ENCODE measurements at regions not wholly inside any gene's neighbourhood (a gene's known extent, or its start where the extent isn't known, plus 50 kb on each side); places are given as distances from the start of the nearest gene placed in this dataset.
"Not testable (repeated sequence)": the region's sequence is repeated elsewhere in the genome, so short reads cannot be mapped to it uniquely, and the experiment has no call there.

GRCh38 chr12:75754698-75755097, 243.3 kb upstream of the KRR1 start:
- ATAC-seq = no peak
- intact Hi-C loops (cut with DNase I, micrococcal nuclease) = no loop called here
- no peak for DNase-seq

GRCh38 chr12:75754141-75754540, 242.7 kb upstream of the KRR1 start:
- DNase-seq = no peak
- intact Hi-C loops (cut with DNase I, micrococcal nuclease) = no loop called here
- ATAC-seq = no peak

GRCh38 chr12:75751769-75752471, 240.5 kb upstream of the KRR1 start:
- DNase-seq (no peak), ATAC-seq (no peak)
- intact Hi-C loops (cut with DNase I, micrococcal nuclease) = no loop called here

GRCh38 chr12:75750716-75751306, 239.4 kb upstream of the KRR1 start:
- ATAC-seq (no peak), DNase-seq (no peak)
- intact Hi-C loops (cut with DNase I, micrococcal nuclease) = no loop called here

DNA sequence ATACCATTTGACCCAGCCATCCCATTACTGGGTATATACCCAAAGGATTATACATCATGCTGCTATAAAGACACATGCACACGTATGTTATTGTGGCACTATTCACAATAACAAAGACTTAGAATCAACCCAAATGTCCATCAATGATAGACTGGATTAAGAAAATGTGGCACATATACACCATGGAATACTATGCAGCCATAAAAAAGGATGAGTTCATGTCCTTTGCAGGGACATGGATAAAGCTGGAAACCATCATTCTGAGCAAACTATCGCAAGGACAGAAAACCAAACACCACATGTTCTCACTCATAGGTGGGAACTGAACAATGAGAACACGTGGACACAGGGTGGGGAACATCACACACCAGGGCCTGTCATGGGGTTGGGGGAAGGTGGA, 237.6 kb upstream of the KRR1 start:
- intact Hi-C loops (cut with DNase I, micrococcal nuclease); ATAC-seq; DNase-seq: not testable (repeated sequence)

GRCh38 chr12:75748136-75748535, 236.7 kb upstream of the KRR1 start:
- DNase-seq = no peak
- ATAC-seq = no peak
- intact Hi-C loops (cut with DNase I, micrococcal nuclease) = no loop called here

DNA sequence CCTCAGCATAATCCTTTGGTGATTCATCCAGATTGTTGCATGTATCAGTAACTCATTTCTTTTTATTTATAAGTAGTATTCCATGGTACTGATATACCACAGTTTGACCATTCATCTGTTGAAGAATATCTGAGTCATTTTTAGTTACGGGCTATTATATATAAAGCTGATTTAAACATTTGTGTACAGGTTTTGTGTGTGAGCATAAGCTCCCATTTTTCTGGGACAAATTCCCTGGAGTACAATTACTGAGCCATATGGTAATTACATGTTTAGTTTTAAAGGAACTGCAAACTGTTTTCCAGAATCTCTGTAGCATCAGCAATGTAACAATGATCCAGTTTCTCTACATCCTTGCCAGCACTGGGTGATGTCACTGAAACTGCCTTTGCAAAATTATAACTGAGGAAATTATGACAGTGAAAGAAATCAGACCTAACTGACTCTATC, 236.2 kb upstream of the KRR1 start:
- intact Hi-C loops (cut with DNase I, micrococcal nuclease) = no loop called here
- DNase-seq (no peak), ATAC-seq (no peak)

- DNase-seq = no peak
- ATAC-seq = no peak
- intact Hi-C loops (cut with DNase I, micrococcal nuclease) = no loop called here
Measured at GRCh38 chr12:75746621-75747020, 235.2 kb upstream of the KRR1 start.

GRCh38 chr12:75744607-75745256, 233.3 kb upstream of the KRR1 start:
- no peak for DNase-seq
- intact Hi-C loops (cut with DNase I, micrococcal nuclease) = no loop called here
- no peak for ATAC-seq

GRCh38 chr12:75742961-75743360, 231.6 kb upstream of the KRR1 start:
- DNase-seq (no peak), ATAC-seq (no peak)
- intact Hi-C loops (cut with DNase I, micrococcal nuclease) = no loop called here

- intact Hi-C loops (cut with DNase I, micrococcal nuclease) = no loop called here
- ATAC-seq (no peak), DNase-seq (no peak)
Measured at GRCh38 chr12:75742048-75742447, 230.6 kb upstream of the KRR1 start.

DNA sequence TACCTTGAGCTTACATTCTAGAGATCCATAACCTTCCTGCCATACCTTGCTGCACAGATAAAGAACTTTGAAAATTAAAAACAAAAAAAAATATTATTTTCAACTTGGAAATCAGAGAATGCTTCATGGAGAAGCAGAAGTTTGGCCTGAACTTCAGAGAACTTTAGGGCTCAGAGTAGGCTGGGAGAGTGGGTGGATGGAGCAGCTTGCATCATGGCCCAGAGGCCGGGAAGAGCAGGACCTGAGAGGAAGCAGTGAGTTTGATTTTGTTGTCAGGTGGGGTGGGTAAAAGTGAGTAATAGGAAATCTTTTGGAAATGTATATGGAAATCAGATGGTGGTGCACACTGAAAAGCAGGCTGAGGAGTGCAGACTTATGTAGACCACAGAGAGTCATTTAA, 228.5 kb upstream of the KRR1 start:
- intact Hi-C loops (cut with DNase I, micrococcal nuclease) = no loop called here
- DNase-seq = no peak
- no peak for ATAC-seq

DNA sequence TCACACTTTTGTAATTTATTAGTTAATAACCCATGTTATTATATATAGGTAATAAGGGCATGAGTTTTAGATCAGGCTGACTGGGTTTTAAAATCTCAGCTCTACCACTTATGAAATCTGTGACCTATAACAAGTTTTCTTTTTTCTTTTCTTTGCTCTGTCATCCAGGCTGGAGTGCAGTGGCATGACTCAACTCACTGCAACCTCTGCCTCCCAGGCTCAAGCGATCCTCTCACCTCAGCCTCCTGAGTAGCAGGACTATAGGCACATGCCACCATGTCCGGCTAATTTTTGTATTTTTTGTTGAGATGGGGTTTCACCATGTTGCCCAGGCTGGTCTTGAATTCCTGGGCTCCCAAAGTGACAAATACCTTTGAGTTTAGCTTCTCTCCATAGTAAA, 227.7 kb upstream of the KRR1 start:
- intact Hi-C loops (cut with DNase I, micrococcal nuclease); DNase-seq; ATAC-seq: not testable (repeated sequence)

DNA sequence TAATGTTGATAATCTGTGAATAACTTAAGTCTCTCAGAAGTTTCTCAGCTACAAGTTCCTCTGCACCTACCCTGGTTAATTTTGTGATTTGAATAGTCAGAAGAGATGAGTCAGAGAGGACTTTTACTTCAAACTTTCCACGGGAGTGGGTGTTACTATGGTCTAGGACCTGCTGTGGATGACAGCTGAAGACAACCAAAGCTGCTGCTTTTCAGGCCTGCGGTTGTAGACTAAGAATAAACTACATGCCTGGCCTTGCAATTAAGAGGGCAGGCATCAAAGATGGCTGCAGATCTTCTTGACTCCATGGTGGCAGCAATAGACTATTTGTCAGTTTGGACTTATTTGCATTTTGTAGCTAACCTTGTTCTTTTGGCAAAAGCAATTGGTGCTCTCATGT, 227.1 kb upstream of the KRR1 start:
- ATAC-seq = no peak
- intact Hi-C loops (cut with DNase I, micrococcal nuclease) = no loop called here

DNA sequence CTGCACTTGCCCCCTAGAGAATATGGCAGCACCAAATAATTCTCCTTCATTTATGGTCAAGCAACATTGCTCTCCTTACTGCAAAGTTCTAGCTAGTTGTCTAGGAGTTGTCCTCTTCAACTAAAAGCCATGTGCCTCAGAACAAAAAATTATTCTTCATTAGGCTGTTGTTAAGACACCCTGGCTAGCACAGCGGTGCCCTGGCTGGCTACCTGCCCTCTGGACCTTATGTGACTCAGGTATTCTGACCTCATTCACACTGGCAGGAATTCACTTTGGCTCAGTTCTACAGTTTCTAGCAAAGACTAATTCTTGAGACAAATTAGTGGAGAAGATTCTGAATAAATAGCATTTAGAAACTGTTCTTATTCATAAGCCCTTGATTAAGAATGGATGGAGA, 224.4 kb upstream of the KRR1 start:
- intact Hi-C loops (cut with DNase I, micrococcal nuclease) = no loop called here
- no peak for DNase-seq
- no peak for ATAC-seq

More for the DNA sequence above, 227.1 kb upstream of the KRR1 start:
- DNase-seq = no peak

DNA sequence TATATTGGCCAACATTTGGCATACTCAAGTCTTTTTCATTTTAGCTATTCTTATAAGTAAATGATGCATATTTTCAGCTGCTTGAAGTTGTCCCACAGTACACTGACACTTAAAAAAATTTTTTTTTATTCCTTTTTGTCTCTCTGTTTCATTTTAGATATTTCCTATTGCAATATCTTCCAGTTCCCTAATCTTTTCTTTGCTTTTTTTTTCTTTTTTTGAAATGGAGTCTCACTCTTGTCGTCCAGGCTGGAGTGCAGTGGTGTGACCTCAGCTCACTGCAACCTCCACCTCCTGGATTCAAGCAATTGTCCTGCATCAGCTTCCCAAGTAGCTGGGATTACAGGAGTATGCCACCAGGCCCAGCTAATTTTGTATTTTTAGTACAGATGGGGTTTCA, 217.4 kb upstream of the KRR1 start:
- ATAC-seq (no peak), DNase-seq (no peak)
- intact Hi-C loops (cut with DNase I, micrococcal nuclease) = no loop called here

GRCh38 chr12:75727577-75727976, 216.2 kb upstream of the KRR1 start:
- intact Hi-C loops (cut with DNase I, micrococcal nuclease) = no loop called here
- ATAC-seq (no peak), DNase-seq (no peak)

- intact Hi-C loops (cut with DNase I, micrococcal nuclease) = no loop called here
- DNase-seq = no peak
- ATAC-seq = no peak
Measured at GRCh38 chr12:75725521-75726111, 214.2 kb upstream of the KRR1 start.

DNA sequence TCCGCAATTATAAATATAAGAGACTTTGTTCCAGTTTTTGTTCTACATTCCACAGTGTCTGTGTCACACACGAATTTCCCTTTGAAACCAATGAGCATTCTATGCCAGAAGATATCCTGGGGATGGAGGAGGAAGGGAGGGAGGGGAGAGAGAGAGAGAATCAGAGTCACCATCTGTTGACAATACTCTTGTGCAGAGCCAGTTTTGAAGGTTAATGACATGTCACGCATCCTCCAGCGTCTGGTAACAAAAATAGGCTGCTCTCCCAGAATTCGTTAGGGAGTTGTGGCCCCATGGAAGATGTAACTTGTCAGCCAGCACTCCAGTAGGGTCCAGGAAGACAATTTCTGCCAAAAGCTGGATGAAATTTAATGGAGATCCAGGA, 213.5 kb upstream of the KRR1 start:
- DNase-seq = no peak
- intact Hi-C loops (cut with DNase I, micrococcal nuclease) = no loop called here
- no peak for ATAC-seq

DNA sequence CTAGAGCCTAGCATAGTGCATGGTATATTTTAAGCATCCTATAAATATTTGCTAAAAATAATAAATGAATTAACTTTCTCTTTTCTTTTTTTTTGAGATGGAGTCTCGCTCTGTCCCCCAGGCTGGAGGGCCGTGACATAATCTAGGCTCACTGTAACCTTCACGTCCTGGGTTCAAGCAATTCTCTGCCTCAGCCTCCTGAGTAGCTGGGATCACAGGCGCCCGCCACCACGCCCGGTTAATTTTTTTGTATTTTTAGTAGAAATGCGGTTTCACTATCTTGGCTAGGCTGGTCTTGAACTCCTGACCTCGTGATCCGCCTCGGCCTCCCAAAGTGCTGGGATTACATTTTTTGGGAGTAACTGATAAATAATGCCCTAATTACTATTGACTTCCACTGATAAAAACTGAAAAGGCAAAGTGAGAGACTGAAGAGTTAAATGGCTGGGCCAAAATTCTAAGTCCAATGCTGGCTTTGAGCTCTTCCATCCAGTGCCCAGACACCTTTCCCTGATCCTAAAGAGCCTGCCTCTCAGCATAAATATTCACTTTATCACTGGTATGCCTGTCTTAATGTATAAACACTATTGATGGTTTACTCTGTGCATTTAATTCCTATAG, 213.0 kb upstream of the KRR1 start:
- intact Hi-C loops (cut with DNase I, micrococcal nuclease) = no loop called here
- no peak for DNase-seq
- no peak for ATAC-seq
